H9 (cell line): ENCODE measurements at regions not wholly inside any gene's neighbourhood (a gene's known extent, or its start where the extent isn't known, plus 50 kb on each side); places are given as distances from the start of the nearest gene placed in this dataset.

Experiments
- DNase-seq: peaks from one replicate; pipeline ENCODE4 v3.0.0-alpha.2; 2017
- H2AFZ ChIP-seq: one replicate; pipeline ENCODE4 v1.6.1; 2013; ENCODE audit warnings: mild to moderate bottlenecking, low read length, control low read depth, moderate library complexity
- H2AK5ac ChIP-seq: 2 replicates; pipeline ENCODE4 v1.6.1; 2013; ENCODE audit warnings: low read length, control low read depth, mixed read lengths; ENCODE audit not compliant: insufficient read length
- H2BK120ac ChIP-seq: one replicate; pipeline ENCODE4 v1.6.1; 2013; ENCODE audit warnings: low read depth, mild to moderate bottlenecking, low read length, control low read depth, inconsistent platforms; ENCODE audit not compliant: poor library complexity, severe bottlenecking
- H2BK12ac ChIP-seq: 2 replicates; pipeline ENCODE4 v1.6.1; 2013; ENCODE audit warnings: low read length, control low read depth, mixed read lengths, low read depth; ENCODE audit not compliant: insufficient read length
- H2BK15ac ChIP-seq: 2 replicates; pipeline ENCODE4 v1.6.1; 2013; ENCODE audit warnings: low read depth, low read length, control low read depth
- H2BK20ac ChIP-seq: one replicate; pipeline ENCODE4 v1.6.1; 2013; ENCODE audit warnings: low read depth, mild to moderate bottlenecking, low read length, control low read depth, inconsistent platforms; ENCODE audit not compliant: poor library complexity, severe bottlenecking
- H2BK5ac ChIP-seq: 2 replicates; pipeline ENCODE4 v1.6.1; 2013; ENCODE audit warnings: low read length, control low read depth, mixed read lengths; ENCODE audit not compliant: insufficient read length
- H3K14ac ChIP-seq: 2 replicates; pipeline ENCODE4 v1.6.1; 2013; ENCODE audit warnings: low read length, control low read depth; ENCODE audit not compliant: insufficient read depth
- H3K18ac ChIP-seq: 2 replicates; pipeline ENCODE4 v1.6.1; 2013; ENCODE audit warnings: low read depth, mild to moderate bottlenecking, mixed read lengths, low read length, control low read depth; ENCODE audit not compliant: insufficient read length
- H3K23ac ChIP-seq: 2 replicates; pipeline ENCODE4 v1.6.1; 2013; ENCODE audit warnings: low read length, control low read depth, mixed read lengths, low read depth; ENCODE audit not compliant: insufficient read length
- H3K23me2 ChIP-seq: 2 replicates; pipeline ENCODE4 v1.6.1; 2013; ENCODE audit warnings: low read depth, mild to moderate bottlenecking, mixed read lengths, low read length, control low read depth; ENCODE audit not compliant: insufficient read length, poor library complexity, severe bottlenecking
- H3K27ac ChIP-seq: 2 replicates; pipeline ENCODE4 v1.5.1; 2013; ENCODE audit warnings: low read length, control low read depth, mixed read lengths, low read depth; ENCODE audit not compliant: insufficient read length
- H3K27me3 ChIP-seq: 2 replicates; pipeline ENCODE4 v1.6.1; 2013; ENCODE audit warnings: low read length, control low read depth, inconsistent platforms; ENCODE audit not compliant: insufficient read depth
- H3K4ac ChIP-seq: 2 replicates; pipeline ENCODE4 v1.6.1; 2013; ENCODE audit warnings: low read depth, mild to moderate bottlenecking, control low read depth, inconsistent platforms, low read length, moderate library complexity
- H3K4me1 ChIP-seq: 2 replicates; pipeline ENCODE4 v1.6.1; 2013; ENCODE audit warnings: low read length, control low read depth, inconsistent platforms; ENCODE audit not compliant: insufficient read depth
- H3K4me2 ChIP-seq: 2 replicates; pipeline ENCODE4 v1.6.1; 2013; ENCODE audit warnings: low read length, control low read depth, mixed read lengths; ENCODE audit not compliant: insufficient read length, insufficient read depth
- H3K56ac ChIP-seq: 2 replicates; pipeline ENCODE4 v1.6.1; 2013; ENCODE audit warnings: low read depth, mild to moderate bottlenecking, mixed read lengths, low read length, control low read depth; ENCODE audit not compliant: insufficient read length
- H3K79me1 ChIP-seq: 2 replicates; pipeline ENCODE4 v1.6.1; 2013; ENCODE audit warnings: low read depth, mild to moderate bottlenecking, moderate library complexity, low read length, control low read depth, inconsistent platforms; ENCODE audit not compliant: insufficient read depth, poor library complexity, severe bottlenecking
- H3K79me2 ChIP-seq: 2 replicates; pipeline ENCODE4 v1.6.1; 2013; ENCODE audit warnings: low read length, control low read depth, inconsistent platforms; ENCODE audit not compliant: insufficient read depth
- H3K9ac ChIP-seq: 2 replicates; pipeline ENCODE4 v1.6.1; 2013; ENCODE audit warnings: low read length, control low read depth, mixed read lengths; ENCODE audit not compliant: insufficient read length; ENCODE audit errors: extremely low read depth
- H3K9me3 ChIP-seq: one replicate; pipeline ENCODE4 v1.6.1; 2013; ENCODE audit warnings: low read depth, low read length, inconsistent platforms; ENCODE audit not compliant: control insufficient read depth
- H3T11ph ChIP-seq: one replicate; pipeline ENCODE4 v1.6.1; 2013; ENCODE audit warnings: mild to moderate bottlenecking, low read length, control low read depth, inconsistent platforms
- H4K20me1 ChIP-seq: one replicate; pipeline ENCODE4 v1.6.1; 2013; ENCODE audit not compliant: control insufficient read depth, insufficient read length, insufficient read depth
- H4K5ac ChIP-seq: 2 replicates; pipeline ENCODE4 v1.6.1; 2013; ENCODE audit warnings: low read depth, mild to moderate bottlenecking, mixed read lengths, low read length, control low read depth; ENCODE audit not compliant: insufficient read length
- H4K8ac ChIP-seq: replicated peaks from 2 replicates; pipeline ENCODE4 v1.6.1; 2013; ENCODE audit warnings: low read length, control low read depth, mixed read lengths, low read depth; ENCODE audit not compliant: insufficient read length
- H4K91ac ChIP-seq: 2 replicates; pipeline ENCODE4 v1.6.1; 2013; ENCODE audit warnings: low read depth, mild to moderate bottlenecking, moderate library complexity, mixed read lengths, low read length, control low read depth; ENCODE audit not compliant: insufficient read length
- H3K27ac Mint-ChIP-seq, 3 experiments: 2 replicates in 2 of 3; 3 replicates in 1 of 3; pipeline ENCODE4 v1.8.0; 2020 to 2021; ENCODE audit warnings: mixed read lengths in 3 of 3, mild to moderate bottlenecking in 1 of 3, moderate library complexity in 1 of 3
- H3K27me3 Mint-ChIP-seq: 2 replicates; pipeline ENCODE4 v1.8.0; 2021; ENCODE audit warnings: low read depth, mild to moderate bottlenecking, moderate library complexity, mixed read lengths
- H3K36me3 Mint-ChIP-seq, 3 experiments: 2 replicates in 2 of 3; 3 replicates in 1 of 3; pipeline ENCODE4 v1.8.0; 2020 to 2021; ENCODE audit warnings: low read depth in 3 of 3, mixed read lengths in 3 of 3; ENCODE audit not compliant: insufficient read depth in 1 of 3
- H3K4me1 Mint-ChIP-seq, 2 experiments: 2 replicates each; pipeline ENCODE4 v1.8.0; 2020; ENCODE audit warnings: mixed read lengths in 2 of 2
- H3K4me3 Mint-ChIP-seq, 2 experiments: 2 replicates in 1 of 2; 3 replicates in 1 of 2; pipeline ENCODE4 v1.8.0; 2020 to 2021; ENCODE audit warnings: mild to moderate bottlenecking in 2 of 2, mixed read lengths in 2 of 2, moderate library complexity in 1 of 2
- H3K9me3 Mint-ChIP-seq, 2 experiments: 2 replicates in 1 of 2; 3 replicates in 1 of 2; pipeline ENCODE4 v1.8.0; 2020; ENCODE audit warnings: mild to moderate bottlenecking in 2 of 2, mixed read lengths in 2 of 2, moderate library complexity in 1 of 2
- CTCF ChIP-seq: fragments of 200-600 bp; sonication (generic); conservative IDR thresholded peaks from 3 replicates; pipeline ENCODE4 v1.8.0; 2021; ENCODE audit warnings: antibody characterized with exemption, mild to moderate bottlenecking
- WGBS: extraction: QIAGEN DNeasy Blood & Tissue Kit; methylation state at CpG from one replicate; pipeline ENCODE4 v1.1.7; 2013; ENCODE audit warnings: missing lambda C conversion rate, low lambda C conversion rate, mixed read lengths; ENCODE audit not compliant: insufficient read length; ENCODE audit errors: extremely low coverage; 5-methylcytosine and 5-hydroxymethylcytosine counted together

GRCh38 chr13:90120026-90120425 lies 1227.5 kb upstream of the MIR17HG start:
- no peak overlapping the region for H3K23ac ChIP-seq
- H3K27me3 ChIP-seq: no peaks in the 10 kb centered on the region

More at GRCh38 chr13:90120026-90120425, 1227.5 kb upstream of the MIR17HG start:
- Histone ChIP-seq H3K79me1 (no peaks in the 10 kb centered on the region), H4K8ac (no peak overlapping the region), H3K23me2 (no peaks in the 10 kb centered on the region), H3K79me2 (no peaks in the 10 kb centered on the region), H4K20me1 (no peaks in the 10 kb centered on the region), H4K91ac (no peak overlapping the region), H3K18ac (no peak overlapping the region), H2AFZ (no peak overlapping the region), H3K4ac (no peak overlapping the region), H2AK5ac (no peak overlapping the region), H3K4me1 (no peaks in the 10 kb centered on the region), H3K9ac (no peak overlapping the region), H2BK5ac (no peak overlapping the region), H2BK20ac (no peak overlapping the region), H3K4me2 (no peak overlapping the region), H3K27ac (no peak overlapping the region), H3T11ph (no peak overlapping the region), H3K14ac (no peak overlapping the region), H2BK15ac (no peak overlapping the region), H3K9me3 (no peaks in the 10 kb centered on the region), H2BK120ac (no peak overlapping the region), H4K5ac (no peak overlapping the region), H3K56ac (no peak overlapping the region), H2BK12ac (no peak overlapping the region)
- WGBS: no CpG with 5 or more reads among the region's 1 CpG
- H3K27ac Mint-ChIP-seq: no peak overlapping the region
- no peaks in the 10 kb centered on the region; the same call in 1 of the 2 replicates for H3K27me3 Mint-ChIP-seq
- H3K36me3 Mint-ChIP-seq: peaks cover 0 to 5% (median 2%) of the 10 kb centered on the region in 3 experiments; a peak in 3 of 7 replicates
- peaks cover 6 to 8% of the 10 kb centered on the region in 2 experiments; a peak in 4 of 5 replicates for H3K9me3 Mint-ChIP-seq
- no peak for DNase-seq
- H3K4me1 Mint-ChIP-seq: peaks cover 0 to 6% of the 10 kb centered on the region in 2 experiments; a peak in 2 of 4 replicates
- no peak overlapping the region for H3K4me3 Mint-ChIP-seq
- no peak for TF ChIP-seq CTCF
